HCT116 (cell line): ENCODE measurements at regions not wholly inside any gene's neighbourhood (a gene's known extent, or its start where the extent isn't known, plus 50 kb on each side); places are given as distances from the start of the nearest gene placed in this dataset.

Experiments used
- ATAC-seq: fragments of 200-7000 bp; cut with Tn5 transposase; 2 replicates; pipeline ENCODE4 v1.9.1; 2020; ENCODE audit warnings: mild to moderate bottlenecking, moderate library complexity
- BruUV-seq: library from RNA; stranded (reverse); fragments of 400-500 nt; replicated peaks from 2 replicates; lab custom pipeline; 2021; lab: Mats Ljungman, UMichigan
- CTCF ChIA-PET: fragments of 300-600 bp; sonication (Branson Sonifier 250); formaldehyde crosslinking; loops from one replicate; lab custom pipeline; 2021; ENCODE audit warnings: antibody characterized with exemption; lab: Charles Lee
- POLR2A ChIA-PET: fragments of 300-600, 350-600 bp; sonication (Branson Sonifier 250); formaldehyde crosslinking; loops from one replicate; lab custom pipeline; 2021; ENCODE audit warnings: antibody characterized with exemption; lab: Charles Lee
- RAD21 ChIA-PET, 2 experiments: fragments of 300-600 bp; sonication (Branson Sonifier 250); formaldehyde crosslinking; loops; one replicate each; lab custom pipeline; 2023; ENCODE audit warnings: low total read pairs in 2 of 2; ENCODE audit not compliant: uncharacterized antibody in 2 of 2, unreplicated experiment in 2 of 2, low non-redundant PET in 1 of 2; lab: Charles Lee
- DNase-seq: peaks from one replicate; pipeline ENCODE4 v3.0.0-alpha.2; 2010; ENCODE audit warnings: low read depth, low spot score
- H2AFZ ChIP-seq: fragments of 200-600 bp; shearing (Covaris generic), sonication (generic); 2 replicates; pipeline ENCODE4 v1.6.1; 2017; ENCODE audit warnings: low read depth, mixed run types, mixed read lengths, antibody characterized with exemption, low read length; ENCODE audit not compliant: poor library complexity, severe bottlenecking
- H3K27ac ChIP-seq: 2 replicates; pipeline ENCODE4 v1.5.1; 2012; ENCODE audit warnings: low read depth, low read length
- H3K27me3 ChIP-seq: fragments of 200-600 bp; sonication (generic); 2 replicates; pipeline ENCODE4 v1.6.1; 2016; ENCODE audit warnings: mixed run types, low read length, mixed read lengths; ENCODE audit not compliant: insufficient read depth
- H3K36me3 ChIP-seq, 2 experiments: fragments of 200-500 bp in 1 of 2; fragments of 200-600 bp in 1 of 2; sonication (Bioruptor generic) in 1 of 2; sonication (generic) in 1 of 2; 2 replicates each; pipeline versions ENCODE4 v1.5.1 to v1.6.1; 2014 to 2016; ENCODE audit warnings: low read length in 2 of 2, inconsistent platforms in 1 of 2, mixed read lengths in 1 of 2, mixed run types in 1 of 2; ENCODE audit not compliant: insufficient read depth in 2 of 2, control insufficient read depth in 1 of 2
- H3K4me1 ChIP-seq, 2 experiments: fragments of 200-600 bp in 1 of 2; sonication (generic) in 1 of 2; 2 replicates each; pipeline versions ENCODE4 v1.5.1 to v1.6.1; 2012 to 2017; ENCODE audit warnings: low read length in 2 of 2, inconsistent platforms in 1 of 2, mild to moderate bottlenecking in 1 of 2, mixed read lengths in 1 of 2, mixed run types in 1 of 2, moderate library complexity in 1 of 2; ENCODE audit not compliant: insufficient read depth in 2 of 2, control insufficient read depth in 1 of 2
- H3K4me2 ChIP-seq: fragments of 200-600 bp; sonication (generic); 2 replicates; pipeline ENCODE4 v1.6.1; 2017; ENCODE audit warnings: mixed run types, low read length, mixed read lengths
- H3K4me3 ChIP-seq, 2 experiments: fragments of 200-600 bp in 1 of 2; sonication (generic) in 1 of 2; replicated peaks in 1 of 2; 2 replicates each; pipeline ENCODE4 v1.5.1; 2011 to 2016; ENCODE audit warnings: low read length in 2 of 2, control low read depth in 1 of 2, low read depth in 1 of 2, mild to moderate bottlenecking in 1 of 2, mixed read lengths in 1 of 2, mixed run types in 1 of 2
- H3K79me2 ChIP-seq: fragments of 200-600 bp; sonication (generic); 2 replicates; pipeline ENCODE4 v1.6.1; 2017; ENCODE audit warnings: mild to moderate bottlenecking, mixed run types, low read length, moderate library complexity, mixed read lengths; ENCODE audit not compliant: insufficient read depth
- H3K9ac ChIP-seq: fragments of 200-600 bp; sonication (generic); 2 replicates; pipeline ENCODE4 v1.6.1; 2016; ENCODE audit warnings: low read length, mixed read lengths
- H3K9me2 ChIP-seq: fragments of 200-600 bp; sonication (generic), shearing (Covaris generic); 2 replicates; pipeline ENCODE4 v1.6.1; 2017; ENCODE audit warnings: mixed run types, mild to moderate bottlenecking, moderate library complexity; ENCODE audit not compliant: insufficient read depth
- H3K9me3 ChIP-seq, 2 experiments: fragments of 200-500 bp in 1 of 2; fragments of 200-600 bp in 1 of 2; sonication (Bioruptor generic) in 1 of 2; sonication (generic) in 1 of 2; 2 replicates each; pipeline ENCODE4 v1.6.1; 2014 to 2017; ENCODE audit warnings: low read length in 2 of 2, mixed read lengths in 2 of 2, inconsistent platforms in 1 of 2, low read depth in 1 of 2, mild to moderate bottlenecking in 1 of 2, mixed run types in 1 of 2, moderate library complexity in 1 of 2; ENCODE audit not compliant: control insufficient read depth in 1 of 2, insufficient read depth in 1 of 2
- H4K20me1 ChIP-seq: fragments of 200-600 bp; sonication (generic), shearing (Covaris generic); 2 replicates; pipeline ENCODE4 v1.6.1; 2017; ENCODE audit warnings: mixed run types, mild to moderate bottlenecking, moderate library complexity; ENCODE audit not compliant: insufficient read depth
- CBX3 ChIP-seq: IDR thresholded peaks from 2 replicates; pipeline ENCODE4 v1.6.1; 2012; ENCODE audit warnings: low read depth
- EZH2phosphoT487 ChIP-seq: fragments of 200-600 bp; IDR thresholded peaks from 2 replicates; pipeline ENCODE4 v1.6.1; 2018; ENCODE audit warnings: antibody characterized with exemption, borderline replicate concordance
- REST ChIP-seq: IDR thresholded peaks from 2 replicates; pipeline ENCODE4 v1.6.1; 2012; ENCODE audit warnings: low read depth
- SIN3A ChIP-seq: IDR thresholded peaks from 2 replicates; pipeline ENCODE4 v1.6.1; 2012; ENCODE audit warnings: low read depth
- SP1 ChIP-seq: IDR thresholded peaks from 2 replicates; pipeline ENCODE4 v1.6.1; 2012; ENCODE audit warnings: low read depth
- YY1 ChIP-seq: IDR thresholded peaks from 2 replicates; pipeline ENCODE4 v1.6.1; 2011; ENCODE audit warnings: low read length, low read depth, moderate library complexity, mild to moderate bottlenecking; ENCODE audit not compliant: insufficient replicate concordance; ENCODE audit errors: extremely low read depth
- intact Hi-C: fragments of 100-400 bp; cut with micrococcal nuclease; formaldehyde crosslinking; loops from 2 replicates; pipeline ENCODE4 v1.10.0; 2022

GRCh38 chr6:139522511-139523220 lies 148.2 kb upstream of the CITED2 start:
- no peak overlapping the region for H3K4me3 ChIP-seq
- TF ChIP-seq SP1: no peak
- no peak for TF ChIP-seq SIN3A
- no peak for TF ChIP-seq YY1
- no peak for TF ChIP-seq CBX3
- TF ChIP-seq EZH2phosphoT487: no peak
- no peak for TF ChIP-seq REST
- no peaks in the 10 kb centered on the region for H3K9me2 ChIP-seq
- H3K27me3 ChIP-seq: no peaks in the 10 kb centered on the region
- H3K36me3 ChIP-seq: no peaks in the 10 kb centered on the region
- no peak overlapping the region for H3K27ac ChIP-seq
- BruUV-seq: no TSS peak
- DNase-seq (no peak), ATAC-seq (no peak)
- ChIA-PET CTCF (no interaction called here), RAD21 (no interaction called here), POLR2A (no interaction called here)
- intact Hi-C loops: no loop called here
- no peaks in the 10 kb centered on the region for H3K79me2 ChIP-seq
- H3K9ac ChIP-seq: no peak overlapping the region
- no peaks in the 10 kb centered on the region for H3K4me1 ChIP-seq
- no peaks in the 10 kb centered on the region for H3K9me3 ChIP-seq
- no peak overlapping the region for H2AFZ ChIP-seq
- H3K4me2 ChIP-seq: no peak overlapping the region
- H4K20me1 ChIP-seq: no peaks in the 10 kb centered on the region
